ENCODE measurements at regions not wholly inside any gene's neighbourhood (a gene's known extent, or its start where the extent isn't known, plus 50 kb on each side); places are given as distances from the start of the nearest gene placed in this dataset.
"Not testable (repeated sequence)": the region's sequence is repeated elsewhere in the genome, so short reads cannot be mapped to it uniquely, and the experiment has no call there.

DNA sequence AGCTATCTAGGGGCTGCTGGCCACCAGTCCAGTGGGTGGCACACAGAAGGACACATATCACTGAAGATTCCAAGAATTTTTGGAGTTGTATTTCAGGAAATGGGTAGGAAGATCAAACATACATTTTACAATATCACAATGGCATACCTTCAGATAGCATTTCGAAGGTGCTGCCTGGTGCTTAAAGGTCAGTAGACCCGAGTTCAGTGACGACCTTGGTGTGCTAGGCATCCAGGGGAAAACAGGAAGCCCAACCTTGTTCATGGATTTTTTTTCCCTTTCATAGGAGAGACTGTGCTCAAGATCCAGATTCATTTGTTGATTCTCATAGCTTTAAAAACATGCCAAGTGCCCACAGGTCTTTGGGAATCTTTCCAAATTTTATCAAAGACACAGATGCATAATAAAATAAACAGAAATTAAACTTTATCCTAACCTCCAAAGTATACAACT lies 51.0 kb upstream of the RCBTB2 start:
- Mint-ChIP-seq H3K36me3 (no peaks in the 10 kb centered on the region), H3K4me3 (no peak overlapping the region), H3K27me3 (peaks cover 60% of the 10 kb centered on the region), H3K9me3 (peaks cover 0 to 2% (median 0%) of the 10 kb centered on the region in 3 donors), H3K4me1 (peaks cover 13 to 27% (median 23%) of the 10 kb centered on the region in 3 donors), H3K27ac (no peak overlapping the region)

DNA sequence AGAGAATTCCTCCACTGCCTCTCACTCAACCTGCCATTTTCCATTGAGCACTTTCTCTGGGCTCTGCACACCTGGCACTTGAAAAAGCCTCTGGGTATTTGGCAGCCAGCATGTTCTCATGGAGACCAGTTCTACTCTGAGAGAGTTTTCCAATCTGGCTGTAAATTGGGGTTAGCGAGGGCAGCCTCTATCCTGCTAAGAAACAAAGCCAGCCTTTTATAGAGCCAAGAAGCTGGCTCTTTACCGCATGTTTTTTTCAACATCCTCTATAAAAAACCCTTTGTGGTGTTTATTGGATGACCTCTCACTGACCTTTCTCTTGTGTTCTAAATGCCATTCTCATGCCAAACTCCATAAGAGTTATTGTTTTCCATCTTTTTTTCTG lies 52.6 kb upstream of the RCBTB2 start:
- peaks cover 0 to 3% (median 0%) of the 10 kb centered on the region in 3 donors for H3K9me3 Mint-ChIP-seq
- H3K27ac Mint-ChIP-seq: no peak overlapping the region
- H3K27me3 Mint-ChIP-seq: peaks cover 58% of the 10 kb centered on the region
- H3K4me3 Mint-ChIP-seq: no peak overlapping the region
- H3K4me1 Mint-ChIP-seq: peaks cover 6 to 15% (median 12%) of the 10 kb centered on the region in 3 donors
- no peaks in the 10 kb centered on the region for H3K36me3 Mint-ChIP-seq

DNA sequence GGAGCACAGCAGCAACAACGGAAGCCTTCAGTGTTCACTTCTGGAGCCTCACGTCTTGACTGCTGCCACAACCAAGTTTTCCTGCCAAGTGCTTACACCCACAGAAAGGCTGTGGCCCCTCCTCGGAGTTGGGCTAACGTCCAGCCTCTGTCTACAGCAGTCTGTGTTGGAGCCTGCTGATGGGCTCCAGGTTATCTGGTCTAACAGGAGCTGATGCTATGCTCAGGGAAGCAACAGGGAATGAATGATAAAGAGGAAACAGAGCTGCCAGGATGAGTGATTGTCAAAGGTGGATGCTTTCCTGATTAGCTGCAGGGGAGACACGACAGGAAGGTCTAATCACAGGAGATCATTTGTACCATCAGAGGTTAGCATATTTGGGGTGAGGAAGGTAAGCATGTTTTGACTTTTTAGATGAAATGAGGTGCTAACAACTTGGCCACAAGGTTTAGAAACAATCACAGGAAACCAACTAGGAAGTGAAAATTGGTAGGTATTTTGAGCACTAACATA lies 53.8 kb upstream of the RCBTB2 start:
- H3K9me3 Mint-ChIP-seq: peaks cover 0 to 3% (median 0%) of the 10 kb centered on the region in 3 donors
- no peak overlapping the region for H3K27ac Mint-ChIP-seq
- H3K36me3 Mint-ChIP-seq: no peaks in the 10 kb centered on the region
- peaks cover 48% of the 10 kb centered on the region for H3K27me3 Mint-ChIP-seq
- H3K4me3 Mint-ChIP-seq: peak overlapping the region in 1 of 4 donors; percentile 29
- peaks cover 6 to 13% (median 12%) of the 10 kb centered on the region in 3 donors for H3K4me1 Mint-ChIP-seq

DNA sequence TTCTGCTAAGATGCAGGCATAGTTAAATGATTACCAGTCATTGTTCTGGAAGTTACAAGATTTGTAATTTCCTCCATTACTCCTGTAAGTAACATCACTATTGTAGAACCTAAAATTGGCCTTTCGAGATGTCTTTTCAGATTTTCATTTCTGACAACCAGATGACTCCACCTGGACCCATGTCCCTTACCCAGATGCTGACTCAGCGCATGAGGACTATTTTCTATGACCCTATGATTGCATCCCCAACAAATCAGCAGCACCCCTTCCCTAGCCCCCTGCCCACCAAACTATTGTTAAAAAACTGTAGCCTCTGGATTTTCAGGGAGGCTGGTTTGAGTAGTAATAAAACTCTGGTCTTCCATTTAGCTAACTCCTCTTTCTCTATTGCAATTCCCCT lies 55.2 kb upstream of the RCBTB2 start:
- Mint-ChIP-seq H3K4me3 (no peak overlapping the region), H3K36me3 (no peaks in the 10 kb centered on the region), H3K4me1 (peaks cover 6 to 13% (median 12%) of the 10 kb centered on the region in 3 donors), H3K27ac (no peak overlapping the region), H3K27me3 (peaks cover 36% of the 10 kb centered on the region), H3K9me3 (peaks cover 0 to 3% (median 0%) of the 10 kb centered on the region in 3 donors)

DNA sequence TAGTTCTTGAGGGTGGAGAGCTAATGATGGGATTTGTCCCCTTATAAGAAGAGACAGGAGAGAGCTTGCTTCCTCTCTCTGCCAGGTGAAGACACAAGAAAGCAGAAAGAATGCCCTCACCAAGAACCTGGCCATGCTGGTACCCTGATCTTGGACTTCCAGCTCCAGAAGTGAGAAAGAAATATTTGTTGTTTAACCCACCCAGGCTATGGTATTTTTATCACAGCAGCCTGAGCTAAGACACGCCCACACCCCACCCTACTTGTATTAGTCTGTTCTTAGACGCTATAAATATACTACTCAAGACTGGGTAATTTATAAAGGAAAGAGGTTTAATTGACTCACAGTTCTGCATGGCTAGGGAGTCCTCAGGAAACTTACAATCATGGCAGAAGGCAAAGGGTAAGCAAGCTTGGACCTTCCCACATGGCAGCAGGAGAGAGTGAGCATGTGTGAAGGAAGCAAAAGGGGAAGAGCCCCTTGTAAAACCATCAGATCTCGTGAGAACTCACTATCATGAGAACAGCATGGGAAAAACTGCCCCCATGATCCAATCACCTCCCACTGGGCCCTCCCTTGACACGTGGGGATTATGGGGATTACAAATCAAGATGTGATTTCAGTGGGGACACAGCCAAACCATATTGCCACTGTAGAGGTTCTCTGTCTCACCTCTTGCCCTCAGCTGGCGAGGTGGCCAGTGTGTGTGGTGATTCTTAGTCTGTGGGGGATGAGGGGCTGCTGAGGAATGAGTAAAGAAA lies 57.4 kb upstream of the RCBTB2 start:
- Mint-ChIP-seq H3K27me3 (peaks cover 21% of the 10 kb centered on the region), H3K4me1 (peaks cover 6 to 13% (median 12%) of the 10 kb centered on the region in 3 donors)

DNA sequence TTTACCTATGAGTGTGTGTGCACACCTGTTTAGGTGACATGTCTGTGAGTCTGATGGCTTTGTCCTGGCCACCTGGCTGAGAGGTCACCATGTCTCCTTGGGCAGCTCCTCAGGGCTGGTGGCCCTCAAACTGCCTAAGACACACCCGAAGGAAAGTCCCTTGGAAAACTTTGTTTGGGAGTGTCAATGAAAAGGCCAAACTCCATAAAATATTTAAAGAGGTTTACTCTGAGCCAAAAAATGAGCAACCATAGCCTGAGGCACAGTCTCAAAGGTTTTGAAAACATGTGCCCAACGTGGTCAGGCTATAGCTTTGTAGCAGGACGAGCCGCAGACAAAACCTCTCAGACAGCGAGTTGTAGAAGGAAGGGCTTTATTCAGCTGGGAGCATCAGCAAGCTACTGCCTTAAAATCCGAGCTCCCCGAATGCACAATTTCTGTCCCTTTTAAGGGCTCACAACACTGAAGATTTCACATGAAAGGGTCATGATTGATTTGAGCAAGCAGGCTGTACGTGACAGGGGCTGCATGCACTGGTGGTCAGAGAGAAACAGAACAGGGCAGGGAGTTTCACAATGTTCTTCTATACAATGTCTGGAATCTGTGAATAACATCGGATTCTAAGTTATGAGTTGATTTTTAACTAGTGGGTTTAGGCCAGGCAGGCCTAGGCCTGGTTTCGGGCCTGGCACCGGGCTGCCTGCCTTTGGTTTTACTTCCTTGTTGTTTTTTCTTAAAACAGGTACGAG lies 58.4 kb upstream of the RCBTB2 start:
- not testable (repeated sequence) for H3K9me3 Mint-ChIP-seq, H3K4me3 Mint-ChIP-seq, H3K36me3 Mint-ChIP-seq, H3K27ac Mint-ChIP-seq, H3K4me1 Mint-ChIP-seq
- H3K27me3 Mint-ChIP-seq: peaks cover 15% of the 10 kb centered on the region

More for the DNA sequence above, 57.4 kb upstream of the RCBTB2 start:
- Mint-ChIP-seq H3K9me3 (peaks cover 0 to 3% (median 0%) of the 10 kb centered on the region in 3 donors), H3K27ac (no peak overlapping the region), H3K4me3 (no peak overlapping the region), H3K36me3 (no peaks in the 10 kb centered on the region)

DNA sequence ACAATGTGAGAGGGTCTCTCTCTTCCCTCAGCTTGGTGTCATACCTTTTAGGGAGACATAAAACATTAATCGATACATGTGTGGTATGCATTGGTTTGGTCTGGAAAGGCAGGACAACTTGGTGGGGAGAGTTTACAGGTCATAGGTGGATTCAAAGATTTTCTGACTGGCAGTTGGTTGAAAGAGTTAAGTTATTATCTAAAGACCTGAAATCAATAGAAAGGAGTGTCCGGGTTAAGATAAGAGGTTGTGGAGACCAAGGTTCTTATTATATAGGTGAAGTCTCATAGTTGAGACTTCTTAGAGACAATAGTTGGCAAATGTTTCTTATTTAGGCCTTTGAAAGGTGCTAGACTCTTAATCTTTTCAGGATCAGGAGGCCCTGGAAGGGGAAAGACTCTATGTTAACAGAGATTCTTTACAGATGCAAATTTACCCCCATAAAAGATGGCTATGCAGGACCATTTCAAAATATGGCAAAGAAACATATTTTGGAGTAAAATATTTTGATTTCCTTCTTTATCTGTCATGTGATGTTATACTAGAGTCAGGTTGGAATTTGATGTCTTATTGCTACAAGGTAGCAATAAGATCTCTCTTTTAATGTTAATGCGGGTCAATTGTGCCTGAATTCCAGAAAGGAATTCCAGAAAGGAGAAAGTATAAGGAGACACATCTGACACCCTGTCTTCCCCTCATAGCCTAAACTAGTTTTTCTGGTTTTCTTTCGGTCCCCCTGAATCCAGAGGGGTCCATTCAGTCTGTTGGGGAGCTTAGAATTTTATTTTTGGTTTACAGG lies 59.2 kb upstream of the RCBTB2 start:
- Mint-ChIP-seq H3K4me1 (peaks cover 0 to under 1% (median under 1%) of the 10 kb centered on the region in 3 donors), H3K27me3 (peaks cover 8% of the 10 kb centered on the region), H3K9me3 (peaks cover 0 to 2% (median 0%) of the 10 kb centered on the region in 3 donors), H3K27ac (peak overlapping the region in 1 of 3 donors; percentile 1), H3K4me3 (no peak overlapping the region), H3K36me3 (no peaks in the 10 kb centered on the region)

DNA sequence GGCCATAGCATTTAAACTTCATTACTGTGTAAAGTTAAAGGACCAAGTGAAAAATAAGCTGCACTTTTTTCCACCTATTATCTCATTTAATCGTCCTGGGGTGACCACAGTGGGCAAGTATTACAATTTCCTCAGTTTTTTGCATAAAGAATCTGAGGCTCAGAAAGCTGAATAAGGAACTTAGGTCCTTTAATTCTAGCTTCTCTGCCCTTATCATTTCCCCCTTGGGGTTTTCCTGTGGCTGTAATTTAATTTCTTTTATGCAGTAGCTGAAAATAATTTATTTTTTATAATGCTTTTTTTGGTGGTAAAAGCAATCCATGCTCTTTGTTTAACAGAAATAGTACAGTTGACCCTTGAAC lies 59.8 kb upstream of the RCBTB2 start:
- no peak overlapping the region for H3K4me3 Mint-ChIP-seq
- no peak overlapping the region for H3K27ac Mint-ChIP-seq
- H3K27me3 Mint-ChIP-seq: peaks cover 11% of the 10 kb centered on the region
- peaks cover 0 to 2% (median 0%) of the 10 kb centered on the region in 3 donors for H3K9me3 Mint-ChIP-seq
- H3K36me3 Mint-ChIP-seq: no peaks in the 10 kb centered on the region
- H3K4me1 Mint-ChIP-seq: no peaks in the 10 kb centered on the region

DNA sequence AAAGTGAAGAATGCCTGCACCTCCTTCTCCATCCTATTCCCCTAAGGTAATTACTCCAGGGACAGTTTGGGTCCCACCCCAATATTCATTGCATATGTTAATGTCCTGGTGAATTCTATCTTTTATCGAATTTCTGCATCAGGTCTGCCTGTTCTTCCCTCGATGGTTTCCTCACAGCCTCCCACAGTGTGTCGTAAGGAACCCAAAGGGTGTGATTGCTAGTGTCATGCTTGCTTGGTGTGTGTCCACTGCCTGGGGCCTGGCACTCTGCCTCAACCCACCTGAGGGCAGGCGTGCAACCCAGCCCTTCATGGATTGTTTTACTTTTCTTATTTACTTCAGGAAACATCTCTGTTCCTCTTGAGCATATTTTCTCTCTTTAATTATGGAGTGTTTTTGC lies 60.2 kb upstream of the CYSLTR2 start:
- H3K27ac Mint-ChIP-seq: no peak overlapping the region
- no peak overlapping the region for H3K4me3 Mint-ChIP-seq
- H3K9me3 Mint-ChIP-seq: peaks cover 0 to 2% (median 0%) of the 10 kb centered on the region in 3 donors
- H3K36me3 Mint-ChIP-seq: no peaks in the 10 kb centered on the region
- H3K27me3 Mint-ChIP-seq: peaks cover 17% of the 10 kb centered on the region
- H3K4me1 Mint-ChIP-seq: no peaks in the 10 kb centered on the region

DNA sequence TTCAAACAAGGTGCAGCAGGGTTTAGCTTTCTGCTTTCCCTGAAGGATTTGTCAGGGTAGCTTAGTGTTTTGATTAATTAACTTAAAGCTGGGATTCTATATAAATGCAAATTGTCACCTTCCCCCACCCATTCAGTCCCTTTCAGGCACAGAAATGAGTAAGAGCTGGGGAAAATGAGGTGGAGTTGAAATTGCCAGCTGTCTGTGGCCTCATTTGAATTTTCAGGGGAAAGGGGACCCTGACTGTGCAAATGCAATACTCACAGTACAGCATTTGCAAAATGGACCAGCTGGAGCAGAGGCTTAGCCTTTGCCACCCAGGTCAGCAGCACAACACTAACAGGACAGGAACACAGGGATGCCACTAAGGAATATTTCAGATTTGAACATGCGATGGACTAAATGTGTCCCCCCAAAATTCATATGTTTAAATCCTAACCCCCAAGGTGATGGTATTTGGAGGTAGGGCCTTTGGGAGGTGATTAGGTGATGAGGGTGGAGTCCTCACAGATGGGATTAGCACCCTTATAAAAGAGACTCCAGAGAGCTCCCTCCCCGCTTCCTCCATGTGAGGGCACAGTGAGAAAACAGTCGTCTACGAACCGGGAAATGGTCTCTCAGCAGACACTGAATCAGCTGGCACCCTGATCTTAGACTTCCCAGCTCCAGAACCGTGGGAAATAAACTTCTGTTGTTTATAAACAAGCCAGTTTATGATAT lies 59.5 kb upstream of the CYSLTR2 start:
- H3K27me3 Mint-ChIP-seq: peaks cover 18% of the 10 kb centered on the region

DNA sequence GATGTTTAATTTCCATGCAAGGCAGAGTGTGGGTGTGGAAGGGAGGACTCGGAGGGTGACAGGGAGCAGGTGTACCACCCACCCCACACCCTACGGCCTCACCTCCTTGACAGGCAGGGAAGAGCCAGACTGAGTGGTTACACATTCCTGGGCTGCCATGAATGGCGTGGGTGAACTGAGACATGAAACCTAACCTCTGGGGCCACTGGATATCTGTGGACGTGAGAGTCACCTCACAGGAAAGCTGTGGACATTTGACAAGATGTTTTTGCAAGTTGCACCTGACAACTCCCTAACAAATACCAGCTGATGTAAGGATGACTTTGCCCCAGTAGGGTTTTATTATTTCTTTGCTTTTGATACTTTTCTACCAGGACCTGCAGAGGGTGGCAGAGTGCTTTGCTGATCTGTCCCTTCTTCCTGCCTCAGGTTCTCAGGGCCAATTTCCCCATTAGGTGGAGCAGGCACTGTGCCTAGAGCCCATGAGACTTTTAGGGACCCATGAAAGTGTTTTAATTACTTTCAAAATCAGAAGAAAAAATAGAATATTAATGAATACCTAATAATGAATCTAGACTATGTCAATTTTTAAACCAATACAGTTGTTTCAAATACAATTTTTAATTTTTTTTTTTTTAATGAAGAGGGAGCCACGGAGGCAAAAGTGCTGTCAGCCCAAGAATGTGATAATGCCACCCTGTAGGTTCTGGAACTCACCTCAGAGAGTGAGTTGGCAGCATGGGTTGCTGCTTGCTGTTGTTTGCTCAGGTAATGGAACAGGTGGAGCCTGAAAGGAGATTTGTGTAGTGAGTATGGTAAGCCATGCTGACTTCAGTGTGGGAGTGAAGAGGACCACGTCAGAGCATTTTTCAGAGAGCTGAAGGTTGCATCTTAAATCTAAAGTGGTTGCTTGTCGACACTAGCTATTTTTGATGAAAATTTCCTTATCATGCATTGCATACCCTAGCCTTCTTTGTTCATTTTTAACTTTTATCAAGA lies 58.0 kb upstream of the CYSLTR2 start:
- H3K27me3 Mint-ChIP-seq: peaks cover 21% of the 10 kb centered on the region
- no peak overlapping the region for H3K27ac Mint-ChIP-seq
- no peaks in the 10 kb centered on the region for H3K36me3 Mint-ChIP-seq
- no peaks in the 10 kb centered on the region for H3K4me1 Mint-ChIP-seq
- no peak overlapping the region for H3K4me3 Mint-ChIP-seq
- H3K9me3 Mint-ChIP-seq: no peaks in the 10 kb centered on the region

More for the DNA sequence above, 59.5 kb upstream of the CYSLTR2 start:
- H3K4me1 Mint-ChIP-seq: no peaks in the 10 kb centered on the region
- peaks cover 0 to 2% (median 0%) of the 10 kb centered on the region in 3 donors for H3K9me3 Mint-ChIP-seq
- no peaks in the 10 kb centered on the region for H3K36me3 Mint-ChIP-seq
- no peak overlapping the region for H3K4me3 Mint-ChIP-seq
- H3K27ac Mint-ChIP-seq: no peak overlapping the region

DNA sequence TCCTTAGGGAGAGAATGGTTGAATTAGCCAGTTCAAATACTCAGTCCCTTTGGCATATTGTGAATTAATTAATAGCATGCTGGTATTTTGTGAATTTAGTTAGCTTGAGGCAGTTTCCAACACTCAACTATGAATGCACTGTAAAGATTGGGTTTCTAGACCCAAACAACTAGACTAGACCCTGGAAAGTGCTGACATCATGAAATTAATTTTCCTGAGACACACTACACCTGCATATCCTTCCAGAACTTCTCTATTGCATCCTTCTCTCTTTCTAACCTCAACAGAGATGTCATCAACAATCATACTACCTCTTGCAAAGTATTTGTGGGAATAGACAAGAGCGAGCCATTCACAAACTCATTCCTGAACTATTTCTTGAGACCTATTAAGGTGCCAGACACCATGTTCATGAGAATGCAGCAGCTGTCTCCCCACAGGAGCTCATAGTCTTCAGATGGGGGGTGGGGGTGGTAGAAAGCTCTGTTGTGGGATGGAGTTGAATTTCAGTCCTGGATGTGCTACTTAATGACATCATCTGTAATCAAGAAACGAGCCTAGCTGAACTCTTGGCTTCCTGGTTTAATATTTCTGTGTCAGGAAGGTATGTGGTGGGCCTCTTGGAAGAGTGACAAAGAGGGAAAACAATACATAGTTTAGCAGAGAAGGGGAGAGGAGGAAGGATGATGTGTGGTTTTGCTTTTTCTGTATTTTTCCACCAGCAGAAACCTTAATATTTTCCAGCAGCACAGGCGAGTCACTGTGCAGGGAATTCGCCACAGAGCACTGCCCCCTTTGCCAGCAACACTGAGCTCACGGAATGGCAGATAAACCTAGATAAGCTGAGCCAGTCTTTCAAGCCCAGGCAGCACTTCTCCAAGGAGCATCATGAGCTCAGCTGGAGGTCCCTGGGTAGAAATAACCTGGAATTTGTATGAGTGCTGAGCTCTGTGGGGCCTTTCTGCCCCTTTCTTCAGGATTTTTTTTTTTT lies 53.1 kb upstream of the CYSLTR2 start:
- H3K27me3 Mint-ChIP-seq: peaks cover 23% of the 10 kb centered on the region
- H3K4me1 Mint-ChIP-seq: peaks cover 0 to 2% (median 0%) of the 10 kb centered on the region in 3 donors
- H3K36me3 Mint-ChIP-seq: no peaks in the 10 kb centered on the region
- no peak overlapping the region for H3K27ac Mint-ChIP-seq
- H3K4me3 Mint-ChIP-seq: no peak overlapping the region
- peaks cover 0 to 4% (median 3%) of the 10 kb centered on the region in 3 donors for H3K9me3 Mint-ChIP-seq
